AML-193 (cell line): ENCODE measurements at regions not wholly inside any gene's neighbourhood (a gene's known extent, or its start where the extent isn't known, plus 50 kb on each side); places are given as distances from the start of the nearest gene placed in this dataset.
"Not testable (repeated sequence)": the region's sequence is repeated elsewhere in the genome, so short reads cannot be mapped to it uniquely, and the experiment has no call there.

ENCODE experiments used
- DNase-seq, 2 experiments: peaks; one replicate each; lab custom pipeline; 2025; lab: John Stamatoyannopoulos, UW

GRCh38 chrX:118257781-118258180, 88.1 kb upstream of the WDR44 start:
- DNase-seq: no peak

DNA sequence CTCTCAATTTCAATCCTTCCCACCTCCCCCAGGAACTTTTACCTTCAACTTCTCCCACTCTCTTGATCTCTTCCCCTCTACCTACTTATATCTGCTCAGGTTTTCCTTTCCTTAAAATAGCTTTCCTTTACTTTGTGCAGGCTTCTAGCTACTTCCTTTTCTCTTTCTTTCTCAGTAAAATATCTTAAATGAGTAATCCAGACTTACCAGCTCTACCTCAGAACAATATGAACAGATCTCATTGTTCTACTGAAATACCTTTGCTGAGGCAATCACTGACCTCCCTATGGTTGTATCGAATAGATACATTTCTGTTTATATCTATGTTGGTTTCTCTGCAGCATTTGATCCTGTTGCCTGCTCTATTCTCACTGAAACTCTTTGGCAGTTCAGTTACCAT, 86.7 kb upstream of the WDR44 start:
- no peak for DNase-seq

DNA sequence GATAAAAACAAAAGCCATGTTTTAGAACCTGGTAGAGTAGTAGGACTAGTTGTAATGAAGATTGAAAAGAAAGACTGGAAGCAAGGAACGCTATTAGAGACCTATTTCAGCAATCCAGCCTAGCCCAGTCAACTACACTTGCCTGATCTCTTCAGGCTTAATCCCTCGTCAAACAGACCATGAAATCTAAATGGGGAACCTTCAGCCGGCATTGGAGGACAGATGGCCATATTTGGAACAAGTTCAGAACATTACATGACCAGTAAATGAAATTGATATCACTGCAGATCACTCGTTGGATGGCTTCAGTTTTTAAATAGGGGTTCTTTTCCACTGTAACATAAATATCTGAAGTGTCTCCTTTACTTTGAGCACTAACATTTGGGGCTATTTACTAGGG, 84.8 kb upstream of the WDR44 start:
- no peak for DNase-seq

- no peak for DNase-seq
Measured at GRCh38 chrX:118271775-118272174, 74.1 kb upstream of the WDR44 start.

DNA sequence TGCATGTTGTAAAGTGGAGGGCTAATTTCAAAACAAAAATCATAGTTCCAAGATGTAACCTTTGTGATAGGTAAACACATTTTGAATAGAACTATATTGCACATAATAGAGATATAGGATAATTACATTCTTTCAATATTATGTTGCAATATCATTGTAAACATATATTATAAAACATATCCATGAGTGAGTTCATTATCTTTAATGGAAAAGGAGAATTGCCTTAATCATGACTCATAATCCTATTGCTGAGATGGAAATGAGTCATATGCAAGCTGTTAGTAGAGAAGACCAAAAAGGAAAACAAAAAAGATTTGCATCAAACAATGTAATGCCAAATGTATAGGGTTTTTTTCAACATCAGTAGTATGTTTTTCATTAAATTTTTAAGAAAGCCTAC, 73.7 kb upstream of the WDR44 start:
- DNase-seq: no peak

DNA sequence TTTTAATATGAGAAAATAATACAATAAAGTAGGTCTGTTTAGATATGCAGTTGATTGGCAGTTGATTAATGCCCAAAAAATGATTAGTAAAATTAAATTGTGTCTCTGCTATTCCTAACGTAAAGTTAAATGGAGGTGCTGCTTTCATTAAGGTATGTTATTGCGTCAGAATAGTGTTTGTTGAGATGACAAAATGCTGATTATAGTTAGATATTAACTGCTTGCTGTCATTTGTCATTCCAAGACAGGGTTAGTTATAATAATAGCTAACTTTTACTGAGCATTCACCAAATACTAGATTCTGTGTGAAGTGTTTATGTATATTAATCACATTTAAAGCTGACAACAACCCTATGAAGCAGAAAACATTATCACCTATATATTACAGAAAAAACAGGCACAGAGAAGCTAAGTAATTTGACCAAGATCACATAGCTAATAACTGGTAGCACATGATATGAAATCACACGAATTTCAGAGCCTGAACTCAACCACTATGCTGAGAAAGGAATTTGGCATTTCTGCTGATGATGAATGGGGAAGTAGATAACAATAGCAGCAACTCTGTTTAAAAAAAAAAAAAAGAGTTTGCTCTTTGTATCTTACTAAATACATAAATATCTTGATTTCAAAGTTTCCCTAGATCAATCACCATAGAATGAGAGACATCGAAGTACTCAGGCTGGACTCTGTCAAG, 59.7 kb upstream of the WDR44 start:
- DNase-seq: no peak

DNA sequence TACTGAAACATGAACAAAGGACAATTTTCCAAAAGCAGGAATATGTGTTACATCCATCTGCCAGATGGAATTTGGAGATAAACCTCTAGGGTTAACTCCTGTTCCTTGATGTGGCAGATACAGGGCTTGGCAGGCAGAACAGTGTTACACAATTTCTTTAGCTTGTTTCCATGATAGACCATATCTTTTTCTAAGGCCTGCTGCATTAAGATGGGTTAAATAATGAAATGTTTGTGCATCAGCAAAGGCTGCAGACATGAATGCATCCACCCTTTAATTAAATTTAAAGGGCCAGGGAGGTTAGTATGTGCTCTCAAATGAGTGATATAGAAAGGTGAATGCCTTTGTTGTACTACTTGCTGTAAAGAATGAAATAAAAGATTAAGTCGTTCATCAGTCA, 50.1 kb upstream of the WDR44 start:
- not testable (repeated sequence) for DNase-seq
